ENCODE measurements at regions not wholly inside any gene's neighbourhood (a gene's known extent, or its start where the extent isn't known, plus 50 kb on each side); places are given as distances from the start of the nearest gene placed in this dataset.

- Histone ChIP-seq H3K4me1 (ENCODE audit: control insufficient read depth in 4 of 4, insufficient read depth in 4 of 4, low read length in 3 of 4) (no peaks in the 10 kb centered on the region), H3K4me3 (ENCODE audit: low read depth in 1 of 3, low read length in 3 of 3) (no peak overlapping the region), H3K9me3 (ENCODE audit: control insufficient read depth in 4 of 4, low read length in 3 of 4) (no peaks in the 10 kb centered on the region), H3K27me3 (ENCODE audit: control insufficient read depth in 4 of 4, insufficient read depth in 4 of 4, low read length in 3 of 4) (no peaks in the 10 kb centered on the region), H3K27ac (ENCODE audit: low read depth in 1 of 2, low read length in 2 of 2) (no peak overlapping the region), H3K36me3 (ENCODE audit: control insufficient read depth in 4 of 4, insufficient read depth in 3 of 4, low read depth in 1 of 4, low read length in 3 of 4) (no peaks in the 10 kb centered on the region), H3K9ac (ENCODE audit: low read depth in 1 of 2, low read length in 2 of 2) (no peak overlapping the region)
- no peak for TF ChIP-seq RAD21 (IDR thresholded peaks at IDR 0.05)
- TF ChIP-seq FOXA1 (IDR thresholded peaks at IDR 0.05) = no peak
- no peak for TF ChIP-seq GABPA (IDR thresholded peaks at IDR 0.05 in 1 of 2, conservative IDR thresholded peaks at IDR 0.05 in 1 of 2)
- no peak for TF ChIP-seq TAF1 (conservative IDR thresholded peaks at IDR 0.05)
- TF ChIP-seq JUND (IDR thresholded peaks at IDR 0.05) = no peak
- DNase-seq (ENCODE audit: low spot score) = no peak
- WGBS = 53% methylated on average over 1 of the region's 1 CpG
Observed at GRCh38 chr13:63110466-63110865, 1694.8 kb upstream of the PCDH20 start.

DNA sequence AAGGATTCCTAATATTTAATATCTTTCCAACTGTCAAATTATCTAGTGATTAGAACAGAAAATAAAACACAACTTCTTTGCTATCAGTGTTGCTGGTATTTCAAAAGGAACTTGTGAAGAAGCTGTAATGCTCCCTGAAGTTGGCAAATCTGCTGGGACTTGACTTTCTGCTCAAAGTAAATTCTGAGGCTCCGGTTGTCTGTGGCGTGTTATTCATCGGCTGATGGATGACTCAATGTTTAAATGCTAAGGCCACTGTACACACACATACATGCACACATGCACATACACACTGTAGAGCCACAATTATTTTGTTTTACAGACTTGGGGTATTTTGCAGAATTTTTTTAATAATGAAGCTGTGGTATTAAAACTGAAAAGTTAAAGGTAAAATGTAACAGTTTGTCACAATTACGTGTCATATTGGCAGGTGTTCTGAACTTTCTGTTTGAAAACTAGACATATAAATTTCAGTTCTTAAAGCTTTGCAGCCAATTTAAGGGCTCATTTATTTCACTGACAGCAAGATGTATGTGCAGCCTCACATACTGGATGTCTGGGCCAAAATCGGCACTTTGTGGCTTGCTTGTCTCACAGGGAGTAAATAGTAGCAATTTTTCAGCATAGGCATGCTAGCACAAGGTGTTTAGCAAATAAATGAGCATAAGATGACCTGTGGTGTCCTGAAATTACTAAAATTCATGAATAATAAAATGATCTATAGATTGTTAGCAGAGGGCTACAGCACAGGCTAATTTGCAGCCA is 1691.7 kb upstream of the PCDH20 start:
- no peak for DNase-seq (ENCODE audit: low spot score)
- H3K27ac ChIP-seq (ENCODE audit: low read depth in 1 of 2, low read length in 2 of 2) = no peak overlapping the region
- no peaks in the 10 kb centered on the region for H3K4me1 ChIP-seq (ENCODE audit: control insufficient read depth in 4 of 4, insufficient read depth in 4 of 4, low read length in 3 of 4)
- H3K9ac ChIP-seq (ENCODE audit: low read depth in 1 of 2, low read length in 2 of 2) = no peak overlapping the region
- TF ChIP-seq MAX (IDR thresholded peaks at IDR 0.05) = no peak
- TF ChIP-seq RXRA (IDR thresholded peaks at IDR 0.05) = no peak
- no peak for TF ChIP-seq JUND (IDR thresholded peaks at IDR 0.05)
- TF ChIP-seq FOXA2 (IDR thresholded peaks at IDR 0.05) = no peak
- TF ChIP-seq GABPA (IDR thresholded peaks at IDR 0.05 in 1 of 2, conservative IDR thresholded peaks at IDR 0.05 in 1 of 2) = no peak
- TF ChIP-seq, protein P1, sequence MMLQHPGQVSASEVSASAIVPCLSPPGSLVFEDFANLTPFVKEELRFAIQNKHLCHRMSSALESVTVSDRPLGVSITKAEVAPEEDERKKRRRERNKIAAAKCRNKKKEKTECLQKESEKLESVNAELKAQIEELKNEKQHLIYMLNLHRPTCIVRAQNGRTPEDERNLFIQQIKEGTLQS (IDR thresholded peaks at IDR 0.05) = no peak
- no peak for TF ChIP-seq NR2F2 (IDR thresholded peaks at IDR 0.05)
- H3K4me3 ChIP-seq (ENCODE audit: low read depth in 1 of 3, low read length in 3 of 3) = no peak overlapping the region
- no peaks in the 10 kb centered on the region for H3K36me3 ChIP-seq (ENCODE audit: control insufficient read depth in 4 of 4, insufficient read depth in 3 of 4, low read depth in 1 of 4, low read length in 3 of 4)
- H3K9me3 ChIP-seq (ENCODE audit: control insufficient read depth in 4 of 4, low read length in 3 of 4) = no peaks in the 10 kb centered on the region
- WGBS = 82% methylated on average over 5 of the region's 5 CpGs
- H3K27me3 ChIP-seq (ENCODE audit: control insufficient read depth in 4 of 4, insufficient read depth in 4 of 4, low read length in 3 of 4) = no peaks in the 10 kb centered on the region

GRCh38 chr13:63094717-63095116 is 1679.1 kb upstream of the PCDH20 start:
- H3K4me3 ChIP-seq (ENCODE audit: low read depth in 1 of 3, low read length in 3 of 3) = no peak overlapping the region
- 86% methylated on average over 1 of the region's 1 CpG for WGBS
- no peaks in the 10 kb centered on the region for H3K9me3 ChIP-seq (ENCODE audit: control insufficient read depth in 4 of 4, low read length in 3 of 4)
- no peaks in the 10 kb centered on the region for H3K27me3 ChIP-seq (ENCODE audit: control insufficient read depth in 4 of 4, insufficient read depth in 4 of 4, low read length in 3 of 4)
- TF ChIP-seq, protein P2, sequence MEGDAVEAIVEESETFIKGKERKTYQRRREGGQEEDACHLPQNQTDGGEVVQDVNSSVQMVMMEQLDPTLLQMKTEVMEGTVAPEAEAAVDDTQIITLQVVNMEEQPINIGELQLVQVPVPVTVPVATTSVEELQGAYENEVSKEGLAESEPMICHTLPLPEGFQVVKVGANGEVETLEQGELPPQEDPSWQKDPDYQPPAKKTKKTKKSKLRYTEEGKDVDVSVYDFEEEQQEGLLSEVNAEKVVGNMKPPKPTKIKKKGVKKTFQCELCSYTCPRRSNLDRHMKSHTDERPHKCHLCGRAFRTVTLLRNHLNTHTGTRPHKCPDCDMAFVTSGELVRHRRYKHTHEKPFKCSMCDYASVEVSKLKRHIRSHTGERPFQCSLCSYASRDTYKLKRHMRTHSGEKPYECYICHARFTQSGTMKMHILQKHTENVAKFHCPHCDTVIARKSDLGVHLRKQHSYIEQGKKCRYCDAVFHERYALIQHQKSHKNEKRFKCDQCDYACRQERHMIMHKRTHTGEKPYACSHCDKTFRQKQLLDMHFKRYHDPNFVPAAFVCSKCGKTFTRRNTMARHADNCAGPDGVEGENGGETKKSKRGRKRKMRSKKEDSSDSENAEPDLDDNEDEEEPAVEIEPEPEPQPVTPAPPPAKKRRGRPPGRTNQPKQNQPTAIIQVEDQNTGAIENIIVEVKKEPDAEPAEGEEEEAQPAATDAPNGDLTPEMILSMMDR (IDR thresholded peaks at IDR 0.05; ENCODE audit: low read depth, low read length, missing input control) = no peak
- H3K36me3 ChIP-seq (ENCODE audit: control insufficient read depth in 4 of 4, insufficient read depth in 3 of 4, low read depth in 1 of 4, low read length in 3 of 4) = no peaks in the 10 kb centered on the region
- no peak for DNase-seq (ENCODE audit: low spot score)
- no peak overlapping the region for H3K9ac ChIP-seq (ENCODE audit: low read depth in 1 of 2, low read length in 2 of 2)
- no peak overlapping the region for H3K27ac ChIP-seq (ENCODE audit: low read depth in 1 of 2, low read length in 2 of 2)
- no peaks in the 10 kb centered on the region for H3K4me1 ChIP-seq (ENCODE audit: control insufficient read depth in 4 of 4, insufficient read depth in 4 of 4, low read length in 3 of 4)

Data from liver (tissue), 8 donors.